ENCODE measurements at regions not wholly inside any gene's neighbourhood (a gene's known extent, or its start where the extent isn't known, plus 50 kb on each side); places are given as distances from the start of the nearest gene placed in this dataset.

DNA sequence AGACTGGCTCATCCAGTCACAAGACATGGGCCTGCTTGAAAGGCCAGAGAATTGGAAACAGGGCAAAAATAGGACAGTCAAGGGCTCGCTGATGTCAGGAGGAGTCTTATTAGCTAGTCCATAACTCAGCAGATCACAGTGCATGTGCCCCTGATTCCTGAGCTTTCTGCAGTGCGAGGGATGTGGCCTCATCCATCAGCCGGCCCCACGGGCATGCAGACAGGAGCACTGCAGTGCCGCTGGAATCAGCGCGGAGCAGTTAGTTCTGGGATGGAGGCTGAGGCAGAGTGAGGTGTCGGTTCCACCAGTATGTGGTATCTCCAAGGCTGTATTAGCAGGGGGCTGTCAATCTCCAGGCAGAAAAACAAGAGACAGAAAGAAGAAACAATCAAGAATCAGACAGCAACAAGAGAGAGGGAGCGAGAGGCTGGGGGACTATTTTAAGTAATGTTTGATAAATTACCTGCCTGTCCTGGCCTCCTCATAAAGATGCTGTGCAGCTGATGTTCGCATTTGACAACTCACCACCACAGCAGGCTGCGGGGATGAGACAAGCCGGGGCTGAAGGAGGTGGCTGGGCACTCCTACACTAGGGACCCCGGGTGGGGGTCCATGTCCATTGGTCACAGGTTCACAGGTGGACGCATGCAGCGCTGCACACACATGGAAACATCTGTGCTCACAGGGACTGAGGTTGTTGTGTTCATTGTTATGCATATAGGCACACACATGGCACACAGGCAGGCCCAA, 167.2 kb downstream of the TRIM29 start:
- DNase-seq (ENCODE audit: insufficient read length, low spot score) (no peak), FAIRE-seq (no peak)
- TF ChIP-seq, protein P1, sequence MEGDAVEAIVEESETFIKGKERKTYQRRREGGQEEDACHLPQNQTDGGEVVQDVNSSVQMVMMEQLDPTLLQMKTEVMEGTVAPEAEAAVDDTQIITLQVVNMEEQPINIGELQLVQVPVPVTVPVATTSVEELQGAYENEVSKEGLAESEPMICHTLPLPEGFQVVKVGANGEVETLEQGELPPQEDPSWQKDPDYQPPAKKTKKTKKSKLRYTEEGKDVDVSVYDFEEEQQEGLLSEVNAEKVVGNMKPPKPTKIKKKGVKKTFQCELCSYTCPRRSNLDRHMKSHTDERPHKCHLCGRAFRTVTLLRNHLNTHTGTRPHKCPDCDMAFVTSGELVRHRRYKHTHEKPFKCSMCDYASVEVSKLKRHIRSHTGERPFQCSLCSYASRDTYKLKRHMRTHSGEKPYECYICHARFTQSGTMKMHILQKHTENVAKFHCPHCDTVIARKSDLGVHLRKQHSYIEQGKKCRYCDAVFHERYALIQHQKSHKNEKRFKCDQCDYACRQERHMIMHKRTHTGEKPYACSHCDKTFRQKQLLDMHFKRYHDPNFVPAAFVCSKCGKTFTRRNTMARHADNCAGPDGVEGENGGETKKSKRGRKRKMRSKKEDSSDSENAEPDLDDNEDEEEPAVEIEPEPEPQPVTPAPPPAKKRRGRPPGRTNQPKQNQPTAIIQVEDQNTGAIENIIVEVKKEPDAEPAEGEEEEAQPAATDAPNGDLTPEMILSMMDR (IDR thresholded peaks at IDR 0.05; ENCODE audit: insufficient read depth, missing control alignments): no peak

- DNase-seq (ENCODE audit: insufficient read length, low spot score) (no peak), FAIRE-seq (no peak)
- TF ChIP-seq, protein P1 (IDR thresholded peaks at IDR 0.05; ENCODE audit: insufficient read depth, missing control alignments): no peak
These were observed 173.5 kb downstream of the TRIM29 start for GRCh38 chr11:119964136-119965025.

DNA sequence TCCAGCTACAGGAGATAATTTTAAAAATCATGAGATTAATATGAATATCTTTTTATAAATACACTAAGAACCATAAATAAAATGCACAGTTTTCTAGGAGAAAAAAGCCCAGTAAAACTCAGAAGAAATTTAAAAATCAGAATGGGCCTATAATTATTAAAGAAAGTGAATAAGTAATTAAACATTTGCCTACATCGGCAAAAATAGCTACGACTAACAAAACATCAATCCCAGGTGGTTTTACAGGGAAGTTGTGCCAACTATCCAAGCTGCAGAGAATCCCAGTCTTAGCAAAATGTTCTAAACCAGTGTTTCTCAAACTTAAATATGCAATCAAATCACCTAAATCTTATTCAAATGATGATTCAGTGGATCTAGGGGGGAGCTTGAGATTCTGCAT, 180.0 kb downstream of the TRIM29 start:
- TF ChIP-seq, protein P1 (IDR thresholded peaks at IDR 0.05; ENCODE audit: insufficient read depth, missing control alignments): no peak
- FAIRE-seq (no peak), DNase-seq (ENCODE audit: insufficient read length, low spot score) (no peak)

- TF ChIP-seq, protein P1 (IDR thresholded peaks at IDR 0.05; ENCODE audit: insufficient read depth, missing control alignments): no peak
- DNase-seq (ENCODE audit: insufficient read length, low spot score) (no peak), FAIRE-seq (no peak)
These were observed 185.5 kb downstream of the TRIM29 start for GRCh38 chr11:119952441-119952840.

DNA sequence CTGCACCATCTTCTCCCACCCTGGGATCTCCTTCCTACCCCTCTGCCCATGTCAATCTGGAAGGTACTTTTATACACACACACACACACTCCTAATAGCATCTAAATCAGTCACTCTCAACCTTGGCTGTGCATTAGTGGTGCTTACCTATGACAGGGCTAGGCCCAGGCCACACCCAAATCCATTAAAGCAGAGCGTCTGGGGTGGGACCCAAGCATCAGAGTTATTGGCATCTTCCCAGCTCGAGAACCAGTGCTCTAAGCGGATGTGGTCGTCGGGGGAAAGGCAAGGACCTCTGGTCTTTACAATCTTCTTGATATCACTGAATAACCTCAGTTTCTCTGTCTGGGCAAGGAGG, 194.6 kb downstream of the TRIM29 start:
- no peak for DNase-seq (ENCODE audit: insufficient read length, low spot score)
- FAIRE-seq: no peak
- TF ChIP-seq, protein P1 (IDR thresholded peaks at IDR 0.05; ENCODE audit: insufficient read depth, missing control alignments): no peak

DNA sequence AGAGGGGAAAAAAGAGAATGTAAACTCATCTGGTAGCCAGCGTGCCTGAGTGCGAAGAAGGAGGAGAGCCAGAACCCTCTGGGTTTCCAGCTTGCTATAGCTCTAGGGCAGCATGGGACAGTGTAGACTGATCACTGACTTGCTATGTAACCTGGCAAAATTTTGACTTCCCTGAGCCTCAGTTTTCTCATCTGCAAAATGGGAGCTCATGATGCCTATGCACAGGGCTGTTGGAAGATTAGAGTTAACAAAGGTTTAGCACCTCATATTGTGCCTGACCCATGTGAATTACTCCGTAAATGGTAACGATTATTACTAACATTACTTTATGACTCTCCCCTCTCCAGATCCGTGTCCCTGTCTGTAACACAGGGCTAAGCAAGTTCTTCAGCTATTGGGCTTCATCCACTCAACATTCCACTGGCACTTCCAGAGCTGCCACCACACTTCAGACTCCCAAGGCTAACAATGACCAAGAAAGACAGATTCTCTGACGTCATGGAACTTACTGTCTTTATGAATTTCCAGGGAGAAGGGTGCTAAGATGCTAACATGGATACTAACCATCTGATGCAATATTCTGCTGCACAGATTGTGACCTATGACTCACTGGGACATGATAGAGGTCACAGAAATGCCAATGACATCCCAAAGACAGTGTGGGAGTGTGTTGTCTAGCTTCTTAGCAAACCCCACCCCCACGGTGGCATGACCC, 195.2 kb downstream of the TRIM29 start:
- TF ChIP-seq, protein P1 (IDR thresholded peaks at IDR 0.05; ENCODE audit: insufficient read depth, missing control alignments): no peak
- FAIRE-seq (no peak), DNase-seq (ENCODE audit: insufficient read length, low spot score) (no peak)

Measured in D721Med (cell line).